Activated T-cell treated with anti-CD3 and anti-CD28 coated beads, Interleukin-2, amount 50 U/mL, for 48 hours (primary cell): ENCODE measurements at regions not wholly inside any gene's neighbourhood (a gene's known extent, or its start where the extent isn't known, plus 50 kb on each side); places are given as distances from the start of the nearest gene placed in this dataset.

ENCODE experiments used
- DNase-seq, 2 experiments: peaks; one replicate each; pipeline ENCODE4 v3.0.0-alpha.2; 2020

- DNase-seq: no peak
Measured at GRCh38 chrX:145654486-145654885, 163.1 kb upstream of the SLITRK2 start.

DNA sequence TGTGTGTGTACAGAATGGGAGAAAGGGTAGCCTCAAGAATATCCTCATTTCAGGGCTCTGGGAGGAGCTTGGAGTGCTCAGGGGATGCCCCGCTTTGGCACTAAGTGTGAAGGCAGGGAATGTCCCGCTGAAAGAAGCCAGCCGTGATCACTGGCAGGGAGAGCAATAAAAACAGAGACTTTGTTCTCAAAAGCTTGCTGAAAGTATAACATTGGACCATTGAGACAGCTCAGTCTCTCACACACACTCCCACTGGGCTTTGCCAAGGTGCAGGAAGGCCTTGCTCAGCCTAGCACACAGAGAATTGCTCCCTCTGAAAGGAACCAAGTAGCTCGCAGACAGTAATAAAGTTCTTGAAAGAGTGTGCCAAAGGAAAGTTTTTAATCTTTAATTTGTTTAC is 143.8 kb upstream of the SLITRK2 start:
- DNase-seq: no peak

DNA sequence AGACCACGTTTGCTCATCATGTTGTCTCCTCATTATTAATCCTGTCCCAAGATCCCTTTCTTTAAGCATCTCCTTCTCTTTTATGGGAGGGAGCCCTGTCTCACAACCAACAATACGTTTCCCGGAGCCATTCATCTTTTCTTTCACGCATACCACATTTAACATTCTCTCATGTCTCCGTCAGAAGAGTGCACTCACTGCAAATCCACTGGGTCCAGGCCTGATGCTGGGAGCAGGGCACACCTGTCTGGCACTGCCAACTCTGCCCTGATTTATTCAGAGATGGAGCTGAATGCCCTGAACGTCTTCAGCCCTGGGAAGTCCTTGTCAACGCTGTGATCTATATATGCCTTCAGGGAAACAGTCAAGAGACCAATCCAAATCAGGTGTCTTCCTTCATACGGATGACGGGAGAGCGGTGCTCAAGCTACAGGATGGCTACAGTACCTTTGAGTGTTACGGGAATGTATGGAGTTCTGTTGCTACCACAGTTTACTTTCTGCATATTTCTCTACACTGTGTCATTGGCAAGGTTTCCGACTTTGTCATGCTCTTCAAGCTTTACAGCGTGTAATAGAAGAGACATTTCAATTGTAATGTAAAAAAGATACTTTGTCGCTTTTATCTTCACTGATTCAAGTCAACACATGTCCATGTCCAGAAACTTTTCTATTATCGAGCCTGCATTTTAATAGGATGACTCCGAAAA is 140.4 kb upstream of the SLITRK2 start:
- no peak for DNase-seq

- no peak for DNase-seq
Measured at GRCh38 chrX:145682518-145683298, 134.9 kb upstream of the SLITRK2 start.

- DNase-seq: no peak
Measured at GRCh38 chrX:145687146-145687545, 130.5 kb upstream of the SLITRK2 start.

GRCh38 chrX:145687707-145688106 is 129.9 kb upstream of the SLITRK2 start:
- no peak for DNase-seq

DNA sequence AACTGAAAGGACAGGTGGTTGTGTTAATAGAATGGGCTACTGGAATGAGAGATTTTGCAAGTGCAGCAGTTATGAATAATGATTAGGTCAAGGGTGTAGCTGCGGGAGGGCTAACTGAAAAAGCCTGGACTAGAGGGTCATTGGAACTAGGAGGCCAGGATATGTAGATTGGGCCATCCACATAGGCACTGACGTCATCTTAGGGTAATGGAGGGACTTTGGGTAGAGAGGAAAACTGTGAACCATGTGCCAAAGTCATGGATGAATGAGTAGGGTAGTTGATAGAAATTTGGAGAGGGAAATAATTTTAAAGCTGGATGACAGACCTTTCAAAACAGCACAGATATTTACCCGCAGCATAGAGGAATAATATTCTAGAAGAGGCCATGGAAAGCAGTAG is 123.6 kb upstream of the SLITRK2 start:
- DNase-seq: no peak

DNA sequence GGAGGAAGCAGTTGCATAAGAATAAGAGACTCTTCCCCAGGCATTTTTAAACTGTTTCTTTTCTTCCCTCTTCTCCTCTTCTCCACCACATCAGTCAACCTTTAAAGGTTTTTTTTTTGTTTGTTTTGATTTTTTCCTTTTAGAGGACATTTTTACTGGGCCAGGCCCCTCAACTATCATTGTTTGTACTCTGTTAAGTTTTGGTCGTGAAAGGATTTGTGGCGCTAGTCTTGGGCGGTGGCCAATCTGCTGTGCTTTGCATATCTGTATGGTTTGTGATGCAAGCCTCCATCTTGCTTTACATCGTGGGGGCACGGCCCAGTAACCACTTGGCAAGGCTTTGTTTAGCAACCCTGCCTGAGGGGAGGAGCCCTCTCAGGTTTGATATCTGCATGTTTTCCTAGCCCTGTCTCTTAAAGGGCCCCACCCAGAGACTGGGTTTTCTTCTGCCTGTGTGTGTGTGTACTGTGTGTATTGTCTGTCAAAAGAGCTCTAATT is 101.9 kb upstream of the SLITRK2 start:
- no peak for DNase-seq

- DNase-seq: no peak
Measured at GRCh38 chrX:145716226-145716625, 101.4 kb upstream of the SLITRK2 start.

DNA sequence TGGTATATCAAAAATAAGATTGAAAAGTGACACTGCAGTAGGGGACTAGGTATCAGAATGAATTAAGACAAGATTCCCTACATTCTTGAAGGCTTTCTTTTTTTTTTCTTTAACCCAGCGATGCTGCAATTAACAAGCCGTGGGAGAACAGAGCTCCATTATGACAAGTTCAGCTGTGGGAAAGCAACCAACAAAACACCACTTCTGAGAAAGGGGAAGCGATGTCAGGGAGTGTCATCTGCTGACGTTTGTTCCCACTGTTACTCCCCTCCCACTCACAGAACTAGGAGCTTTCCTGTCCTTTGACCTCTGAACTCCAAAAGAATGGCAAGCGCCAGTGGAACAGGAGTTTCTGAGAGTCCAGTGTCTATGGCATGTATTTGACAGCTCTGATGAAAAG is 90.2 kb upstream of the SLITRK2 start:
- DNase-seq: no peak

- DNase-seq: no peak
Measured at GRCh38 chrX:145729635-145730034, 88.0 kb upstream of the SLITRK2 start.

DNA sequence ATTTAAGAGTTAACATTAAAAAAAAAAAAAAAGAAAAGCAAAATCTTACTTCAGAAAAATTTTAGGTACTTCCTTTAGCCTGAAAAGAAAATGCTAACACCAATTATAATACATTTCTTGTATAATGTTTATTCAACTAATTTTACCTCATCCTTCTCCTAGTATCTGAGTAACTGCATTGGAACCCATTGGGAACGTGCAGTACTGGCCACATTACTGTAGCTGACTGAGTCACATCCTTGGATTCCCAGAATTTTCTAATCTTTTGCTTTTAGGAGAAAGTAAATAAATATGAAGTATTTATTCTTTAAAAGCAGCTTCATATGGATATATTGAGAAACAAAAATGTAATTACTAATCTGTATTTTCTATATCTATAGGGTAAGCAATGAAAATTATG is 82.6 kb upstream of the SLITRK2 start:
- DNase-seq: no peak

DNA sequence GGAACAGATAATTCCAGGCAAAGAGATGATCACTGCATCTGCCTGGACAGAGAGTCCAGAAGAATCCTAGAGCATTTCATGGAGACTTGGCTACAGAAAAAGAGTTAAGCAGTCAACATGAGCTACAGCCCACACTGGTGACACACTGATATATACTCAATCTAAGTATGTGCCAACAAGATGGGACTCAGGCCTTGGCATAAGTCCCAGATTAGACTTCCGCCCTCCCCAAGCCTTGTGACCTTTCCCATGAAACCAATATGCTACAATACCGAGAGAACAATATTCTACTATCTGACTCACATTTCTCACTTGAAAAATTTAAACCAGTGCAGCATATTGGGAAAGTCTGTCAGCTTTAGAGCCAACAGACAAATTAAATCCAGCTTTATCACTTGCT is 65.7 kb upstream of the SLITRK2 start:
- no peak for DNase-seq
